IMR-90 (cell line): ENCODE measurements at regions not wholly inside any gene's neighbourhood (a gene's known extent, or its start where the extent isn't known, plus 50 kb on each side); places are given as distances from the start of the nearest gene placed in this dataset.

ENCODE experiments used
- ATAC-seq: fragments of 200-7000 bp; cut with Tn5 transposase; 2 replicates; pipeline ENCODE4 v1.9.1; 2020; ENCODE audit warnings: low read depth, mild to moderate bottlenecking, moderate library complexity
- BruUV-seq: library from RNA; stranded (reverse); fragments of 400-500 nt; replicated peaks from 2 replicates; lab custom pipeline; 2021; lab: Mats Ljungman, UMichigan
- CTCF ChIA-PET: fragments of 300-600 bp; formaldehyde crosslinking; extraction: SDS; loops from one replicate; lab custom pipeline; 2021; ENCODE audit warnings: antibody characterized with exemption; lab: Yijun Ruan, JAX
- POLR2A ChIA-PET: fragments of 300-600 bp; sonication (Branson Sonifier 250); formaldehyde crosslinking; loops from one replicate; lab custom pipeline; 2022; ENCODE audit warnings: antibody characterized with exemption; ENCODE audit not compliant: unreplicated experiment; lab: Charles Lee
- DNase-seq: peaks from one replicate; pipeline ENCODE4 v3.0.0; 2013
- H2AFZ ChIP-seq: replicated peaks from 2 replicates; pipeline ENCODE3; 2013; ENCODE audit warnings: low read length, mild to moderate bottlenecking; ENCODE audit not compliant: poor library complexity
- H2AK5ac ChIP-seq: 2 replicates; pipeline ENCODE4 v1.6.1; 2013; ENCODE audit warnings: low read depth, low read length, inconsistent platforms
- H2AK9ac ChIP-seq: replicated peaks from 2 replicates; pipeline ENCODE3; 2013; ENCODE audit warnings: mild to moderate bottlenecking, low read depth, low read length, moderate library complexity; ENCODE audit not compliant: poor library complexity
- H2BK120ac ChIP-seq: 2 replicates; pipeline ENCODE4 v1.6.1; 2013; ENCODE audit warnings: low read depth, low read length, inconsistent platforms
- H2BK15ac ChIP-seq: 3 replicates; pipeline ENCODE4 v1.6.1; 2013; ENCODE audit warnings: low read depth, low read length, inconsistent platforms
- H2BK20ac ChIP-seq: 2 replicates; pipeline ENCODE4 v1.6.1; 2013; ENCODE audit warnings: low read depth, mild to moderate bottlenecking, inconsistent platforms, low read length, moderate library complexity
- H2BK5ac ChIP-seq: 2 replicates; pipeline ENCODE4 v1.6.1; 2013; ENCODE audit warnings: mild to moderate bottlenecking, low read depth, low read length, inconsistent platforms; ENCODE audit not compliant: poor library complexity, severe bottlenecking
- H3K14ac ChIP-seq: replicated peaks from 2 replicates; pipeline ENCODE4 v1.6.1; 2013; ENCODE audit warnings: low read depth, low read length, inconsistent platforms
- H3K18ac ChIP-seq: 2 replicates; pipeline ENCODE4 v1.6.1; 2013; ENCODE audit warnings: low read depth, low read length, control low read depth
- H3K23ac ChIP-seq: 2 replicates; pipeline ENCODE4 v1.6.1; 2013; ENCODE audit warnings: low read depth, low read length, inconsistent platforms
- H3K27ac ChIP-seq: 2 replicates; pipeline ENCODE4 v1.5.1; 2013; ENCODE audit warnings: mild to moderate bottlenecking, control low read depth, low read length; ENCODE audit not compliant: insufficient read depth
- H3K27me3 ChIP-seq: 2 replicates; pipeline ENCODE4 v1.6.1; 2013; ENCODE audit warnings: low read length; ENCODE audit not compliant: control insufficient read depth, insufficient read depth
- H3K36me3 ChIP-seq: 2 replicates; pipeline ENCODE4 v1.6.1; 2013; ENCODE audit warnings: low read length, mixed read lengths; ENCODE audit not compliant: control insufficient read depth, insufficient read depth
- H3K4ac ChIP-seq: 2 replicates; pipeline ENCODE4 v1.6.1; 2013; ENCODE audit warnings: low read depth, low read length, inconsistent platforms
- H3K4me1 ChIP-seq: 2 replicates; pipeline ENCODE4 v1.6.1; 2013; ENCODE audit warnings: low read length, mixed read lengths; ENCODE audit not compliant: control insufficient read depth, insufficient read depth
- H3K4me2 ChIP-seq: 2 replicates; pipeline ENCODE4 v1.6.1; 2013; ENCODE audit warnings: low read depth, mild to moderate bottlenecking, control low read depth, low read length, moderate library complexity
- H3K4me3 ChIP-seq: 2 replicates; pipeline ENCODE4 v1.5.1; 2013; ENCODE audit warnings: low read depth, mild to moderate bottlenecking, control low read depth, low read length, moderate library complexity; ENCODE audit not compliant: insufficient read depth
- H3K56ac ChIP-seq: 2 replicates; pipeline ENCODE4 v1.6.1; 2013; ENCODE audit warnings: low read length, inconsistent platforms; ENCODE audit not compliant: insufficient read depth; ENCODE audit errors: extremely low read depth
- H3K79me1 ChIP-seq, 2 experiments: 2 replicates each; pipeline ENCODE4 v1.6.1; 2013; ENCODE audit warnings: low read length in 2 of 2, inconsistent platforms in 1 of 2, low read depth in 1 of 2
- H3K9ac ChIP-seq: 2 replicates; pipeline ENCODE4 v1.6.1; 2013; ENCODE audit warnings: low read depth, low read length, control low read depth
- H3K9me1 ChIP-seq: 2 replicates; pipeline ENCODE4 v1.6.1; 2013; ENCODE audit warnings: low read length, inconsistent platforms; ENCODE audit not compliant: insufficient read depth
- H3K9me3 ChIP-seq: 2 replicates; pipeline ENCODE4 v1.6.1; 2013; ENCODE audit warnings: low read length; ENCODE audit not compliant: control insufficient read depth, insufficient read depth
- H4K20me1 ChIP-seq: 2 replicates; pipeline ENCODE4 v1.6.1; 2013; ENCODE audit warnings: low read length, inconsistent platforms; ENCODE audit not compliant: insufficient read depth
- H4K5ac ChIP-seq: 2 replicates; pipeline ENCODE4 v1.6.1; 2013; ENCODE audit warnings: mild to moderate bottlenecking, low read depth, low read length, control low read depth
- H4K8ac ChIP-seq, 2 experiments: 2 replicates each; pipeline ENCODE4 v1.6.1; 2013; ENCODE audit warnings: low read depth in 2 of 2, low read length in 2 of 2, control low read depth in 1 of 2, inconsistent platforms in 1 of 2
- H4K91ac ChIP-seq: 2 replicates; pipeline ENCODE4 v1.6.1; 2013; ENCODE audit warnings: low read depth, low read length, inconsistent platforms; ENCODE audit not compliant: insufficient read depth
- CEBPB ChIP-seq: IDR thresholded peaks from 2 replicates; pipeline ENCODE4 v1.6.1; 2012; ENCODE audit warnings: low read depth, low read length, improper control_type of control experiment
- MAFK ChIP-seq: IDR thresholded peaks from 2 replicates; pipeline ENCODE4 v1.6.1; 2012; ENCODE audit warnings: low read depth, low read length, improper control_type of control experiment
- POLR2A ChIP-seq: IDR thresholded peaks from 2 replicates; pipeline ENCODE4 v1.6.1; 2012; ENCODE audit warnings: mild to moderate bottlenecking, low read depth, low read length
- WGBS, 2 experiments: methylation state at CpG; one replicate each; pipeline versions ENCODE4 v1.1.5 to v1.1.7; 2013; ENCODE audit warnings: missing lambda C conversion rate in 2 of 2; ENCODE audit not compliant: insufficient read length in 1 of 2; ENCODE audit errors: extremely low coverage in 2 of 2; 5-methylcytosine and 5-hydroxymethylcytosine counted together
- dilution Hi-C: fragments of 300-500 bp; cut with HindIII; formaldehyde crosslinking; loops from one replicate; pipeline ENCODE4 v1.14.3; 2018; ENCODE audit warnings: low sequenced_read_pairs; ENCODE audit not compliant: unreplicated experiment
- in situ Hi-C: fragments of 300-500 bp; cut with MboI; formaldehyde crosslinking; loops from 3 replicates; pipeline ENCODE4 v1.14.3; 2019; ENCODE audit warnings: low sequenced_read_pairs, inconsistent platforms, mixed read lengths
- intact Hi-C: fragments of 100-400 bp; cut with micrococcal nuclease; formaldehyde crosslinking; loops from 2 replicates; pipeline ENCODE4 v1.10.0; 2022

- H3K14ac ChIP-seq: no peak overlapping the region
- WGBS, 2 experiments: no CpG with 5 or more reads among the region's 3 CpGs
Measured at GRCh38 chr5:152883066-152883775, 478.1 kb upstream of the NMUR2 start.

More at GRCh38 chr5:152883066-152883775, 478.1 kb upstream of the NMUR2 start:
- no peak overlapping the region for H3K4ac ChIP-seq
- H2AK9ac ChIP-seq: no peak overlapping the region
- H3K27me3 ChIP-seq: no peaks in the 10 kb centered on the region
- H2BK5ac ChIP-seq: no peak overlapping the region
- H2BK20ac ChIP-seq: no peak overlapping the region
- in situ Hi-C loops (no loop called here), dilution Hi-C loops (no loop called here), intact Hi-C loops (no loop called here)
- H4K5ac ChIP-seq: no peak overlapping the region
- H3K56ac ChIP-seq: no peak overlapping the region
- ATAC-seq (no peak), DNase-seq (no peak)
- H3K9me1 ChIP-seq: no peaks in the 10 kb centered on the region
- H2BK15ac ChIP-seq: no peak overlapping the region
- H2BK120ac ChIP-seq: no peak overlapping the region
- H3K4me1 ChIP-seq: no peaks in the 10 kb centered on the region
- H2AK5ac ChIP-seq: no peak overlapping the region
- no peaks in the 10 kb centered on the region for H3K36me3 ChIP-seq
- no peak overlapping the region for H3K4me2 ChIP-seq
- CTCF ChIA-PET: no interaction called here
- H3K9ac ChIP-seq: no peak overlapping the region
- POLR2A ChIA-PET: no interaction called here
- no peak overlapping the region for H2AFZ ChIP-seq
- peak; percentile 59 for TF ChIP-seq MAFK
- no peak for TF ChIP-seq POLR2A
- no peak for TF ChIP-seq CEBPB
- no peaks in the 10 kb centered on the region for H4K20me1 ChIP-seq
- H3K27ac ChIP-seq: no peak overlapping the region
- no peak overlapping the region for H3K23ac ChIP-seq
- no peak overlapping the region for H3K4me3 ChIP-seq
- H4K8ac ChIP-seq: no peak overlapping the region
- H4K91ac ChIP-seq: no peak overlapping the region
- H3K9me3 ChIP-seq: no peaks in the 10 kb centered on the region; the same call in none of the 2 replicates
- no TSS peak for BruUV-seq
- H3K18ac ChIP-seq: no peak overlapping the region
- H3K79me1 ChIP-seq: no peaks in the 10 kb centered on the region
